ENCODE measurements at regions not wholly inside any gene's neighbourhood (a gene's known extent, or its start where the extent isn't known, plus 50 kb on each side); places are given as distances from the start of the nearest gene placed in this dataset.

- Histone ChIP-seq H3K9me3 (ENCODE audit: control insufficient read depth, insufficient read depth, low read length) (no peaks in the 10 kb centered on the region), H3K27me3 (ENCODE audit: control insufficient read depth, insufficient read depth, low read length) (peaks cover 22% of the 10 kb centered on the region), H3K4me3 (ENCODE audit: low read depth, low read length) (no peak overlapping the region), H3K27ac (ENCODE audit: low read depth, low read length) (no peak overlapping the region)
- no peak for DNase-seq (ENCODE audit: low read depth, low spot score)
- CTCF ChIA-PET = interaction anchor here (1.0 kb wide), 1 partner anchor 191 kb away, joined by 4 read pairs; no protein-coding TSS in a partner anchor
- POLR2A ChIA-PET = no interaction called here
- TF ChIP-seq CTCF (IDR thresholded peaks at IDR 0.05; ENCODE audit: low read depth, low read length) = no peak
These were observed 144.3 kb downstream of the INHBB start for GRCh38 chr2:120490091-120490798.

GRCh38 chr2:120491111-120491625 lies 145.2 kb downstream of the INHBB start:
- DNase-seq (ENCODE audit: low read depth, low spot score) = no peak
- H3K27me3 ChIP-seq (ENCODE audit: control insufficient read depth, insufficient read depth, low read length) = peaks cover 23% of the 10 kb centered on the region
- no peaks in the 10 kb centered on the region for H3K9me3 ChIP-seq (ENCODE audit: control insufficient read depth, insufficient read depth, low read length)
- CTCF ChIA-PET = no interaction called here
- no peak overlapping the region for H3K27ac ChIP-seq (ENCODE audit: low read depth, low read length)
- POLR2A ChIA-PET = no interaction called here
- no peak for TF ChIP-seq CTCF (IDR thresholded peaks at IDR 0.05; ENCODE audit: low read depth, low read length)
- no peak overlapping the region for H3K4me3 ChIP-seq (ENCODE audit: low read depth, low read length)

- Histone ChIP-seq H3K27me3 (ENCODE audit: control insufficient read depth, insufficient read depth, low read length) (peaks cover 33% of the 10 kb centered on the region), H3K9me3 (ENCODE audit: control insufficient read depth, insufficient read depth, low read length) (no peaks in the 10 kb centered on the region), H3K4me3 (ENCODE audit: low read depth, low read length) (no peak overlapping the region), H3K27ac (ENCODE audit: low read depth, low read length) (no peak overlapping the region)
- no peak for TF ChIP-seq CTCF (IDR thresholded peaks at IDR 0.05; ENCODE audit: low read depth, low read length)
- ChIA-PET POLR2A (no interaction called here), CTCF (no interaction called here)
- no peak for DNase-seq (ENCODE audit: low read depth, low spot score)
These were observed 147.3 kb downstream of the INHBB start for GRCh38 chr2:120493231-120493630.

GRCh38 chr2:120494446-120494845 lies 148.5 kb downstream of the INHBB start:
- ChIA-PET POLR2A (no interaction called here), CTCF (no interaction called here)
- Histone ChIP-seq H3K27me3 (ENCODE audit: control insufficient read depth, insufficient read depth, low read length) (peaks cover 35% of the 10 kb centered on the region), H3K4me3 (ENCODE audit: low read depth, low read length) (no peak overlapping the region), H3K9me3 (ENCODE audit: control insufficient read depth, insufficient read depth, low read length) (no peaks in the 10 kb centered on the region), H3K27ac (ENCODE audit: low read depth, low read length) (no peak overlapping the region)
- TF ChIP-seq CTCF (IDR thresholded peaks at IDR 0.05; ENCODE audit: low read depth, low read length) = no peak
- DNase-seq (ENCODE audit: low read depth, low spot score) = no peak

- CTCF ChIA-PET = no interaction called here
- no peak for DNase-seq (ENCODE audit: low read depth, low spot score)
- Histone ChIP-seq H3K27me3 (ENCODE audit: control insufficient read depth, insufficient read depth, low read length) (peaks cover 37% of the 10 kb centered on the region), H3K4me3 (ENCODE audit: low read depth, low read length) (no peak overlapping the region), H3K27ac (ENCODE audit: low read depth, low read length) (no peak overlapping the region), H3K9me3 (ENCODE audit: control insufficient read depth, insufficient read depth, low read length) (no peaks in the 10 kb centered on the region)
- TF ChIP-seq CTCF (IDR thresholded peaks at IDR 0.05; ENCODE audit: low read depth, low read length) = no peak
- POLR2A ChIA-PET = no interaction called here
These were observed 149.7 kb downstream of the INHBB start for GRCh38 chr2:120495586-120495985.

All from AG04450 (cell line).